AG09309 (cell line): ENCODE measurements at regions not wholly inside any gene's neighbourhood (a gene's known extent, or its start where the extent isn't known, plus 50 kb on each side); places are given as distances from the start of the nearest gene placed in this dataset.

Experiments
- DNase-seq: peaks from one replicate; pipeline ENCODE4 v3.0.0-alpha.2; 2010; ENCODE audit warnings: low read depth
- H3K4me3 ChIP-seq: 2 replicates; pipeline ENCODE4 v1.5.1; 2011; ENCODE audit warnings: mild to moderate bottlenecking, low read depth, low read length, moderate library complexity; ENCODE audit not compliant: control insufficient read depth
- TF ChIP-seq, protein P1 (sequence below): IDR thresholded peaks from 2 replicates; pipeline ENCODE4 v1.5.1; 2011; ENCODE audit warnings: mild to moderate bottlenecking, low read depth, low read length, inconsistent platforms; ENCODE audit not compliant: insufficient read depth, control insufficient read depth; ENCODE audit errors: missing control alignments

DNA sequence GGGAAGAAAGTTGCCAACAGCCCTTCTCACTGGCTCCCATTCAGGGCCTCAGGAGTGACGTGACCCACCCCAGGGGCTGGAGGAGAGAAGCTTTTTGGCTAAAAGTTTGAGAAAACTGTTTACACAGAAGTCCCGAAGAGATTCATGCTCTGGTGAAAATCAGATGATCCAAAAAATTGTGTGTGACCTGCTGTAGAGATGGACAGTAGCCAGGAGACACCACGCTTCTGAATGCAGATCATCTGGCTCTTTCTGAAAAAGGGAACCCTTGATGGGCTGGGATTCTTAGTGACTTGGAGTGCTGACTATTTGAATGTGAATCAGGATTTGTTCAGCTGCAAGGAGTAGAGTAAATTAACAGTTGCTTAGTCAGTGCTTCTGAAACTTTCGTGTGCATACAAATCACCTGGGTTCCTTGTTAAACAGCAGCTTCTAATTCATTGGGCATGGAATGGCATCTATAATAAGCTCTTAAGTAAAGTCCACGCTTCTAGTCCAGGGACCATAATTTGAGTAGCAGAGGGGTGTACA lies 265.1 kb downstream of the PREX1 start:
- TF ChIP-seq, protein P1, sequence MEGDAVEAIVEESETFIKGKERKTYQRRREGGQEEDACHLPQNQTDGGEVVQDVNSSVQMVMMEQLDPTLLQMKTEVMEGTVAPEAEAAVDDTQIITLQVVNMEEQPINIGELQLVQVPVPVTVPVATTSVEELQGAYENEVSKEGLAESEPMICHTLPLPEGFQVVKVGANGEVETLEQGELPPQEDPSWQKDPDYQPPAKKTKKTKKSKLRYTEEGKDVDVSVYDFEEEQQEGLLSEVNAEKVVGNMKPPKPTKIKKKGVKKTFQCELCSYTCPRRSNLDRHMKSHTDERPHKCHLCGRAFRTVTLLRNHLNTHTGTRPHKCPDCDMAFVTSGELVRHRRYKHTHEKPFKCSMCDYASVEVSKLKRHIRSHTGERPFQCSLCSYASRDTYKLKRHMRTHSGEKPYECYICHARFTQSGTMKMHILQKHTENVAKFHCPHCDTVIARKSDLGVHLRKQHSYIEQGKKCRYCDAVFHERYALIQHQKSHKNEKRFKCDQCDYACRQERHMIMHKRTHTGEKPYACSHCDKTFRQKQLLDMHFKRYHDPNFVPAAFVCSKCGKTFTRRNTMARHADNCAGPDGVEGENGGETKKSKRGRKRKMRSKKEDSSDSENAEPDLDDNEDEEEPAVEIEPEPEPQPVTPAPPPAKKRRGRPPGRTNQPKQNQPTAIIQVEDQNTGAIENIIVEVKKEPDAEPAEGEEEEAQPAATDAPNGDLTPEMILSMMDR: no peak
- H3K4me3 ChIP-seq: no peak overlapping the region
- no peak for DNase-seq

DNA sequence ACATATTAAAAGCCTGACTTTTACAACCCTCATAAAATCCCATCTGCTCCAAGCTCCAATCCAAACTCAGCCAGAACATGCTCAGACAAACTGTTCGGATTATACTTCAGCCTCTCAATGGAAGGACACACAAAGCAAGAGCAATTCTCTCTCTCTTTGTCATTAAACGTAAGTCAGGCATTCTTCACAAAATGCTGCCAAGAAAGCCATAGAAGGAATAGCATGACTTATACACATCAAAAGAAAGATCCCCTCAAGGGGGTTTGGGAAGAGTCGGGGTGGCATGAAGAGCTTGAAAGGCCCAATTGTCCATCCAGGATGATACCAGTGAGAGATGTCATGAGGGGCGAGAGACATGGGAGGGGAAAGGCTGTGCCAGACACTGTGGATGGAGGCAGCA lies 268.9 kb downstream of the PREX1 start:
- TF ChIP-seq, protein P1: no peak
- no peak for DNase-seq

DNA sequence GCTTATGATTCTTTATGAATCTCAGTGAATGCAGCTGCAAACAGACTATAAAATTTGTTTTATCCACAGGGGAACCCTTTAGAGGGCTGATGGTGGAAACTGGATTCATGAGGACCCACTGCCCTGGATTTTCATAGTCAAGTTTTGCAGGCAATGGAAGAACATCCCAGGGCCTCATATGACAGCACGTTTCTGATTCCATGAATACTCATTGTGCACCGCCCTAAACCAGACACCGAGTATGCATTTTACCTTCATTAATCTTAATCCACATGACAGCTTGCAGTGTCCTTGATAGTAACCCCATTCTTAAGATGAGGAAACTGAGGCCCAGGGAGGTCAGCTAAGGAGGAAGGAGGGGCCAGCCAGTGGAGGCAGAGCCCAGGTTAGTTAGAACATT lies 270.4 kb downstream of the PREX1 start:
- no peak for DNase-seq
- H3K4me3 ChIP-seq: no peak overlapping the region
- TF ChIP-seq, protein P1: no peak

More for the DNA sequence above, 268.9 kb downstream of the PREX1 start:
- H3K4me3 ChIP-seq: no peak overlapping the region

DNA sequence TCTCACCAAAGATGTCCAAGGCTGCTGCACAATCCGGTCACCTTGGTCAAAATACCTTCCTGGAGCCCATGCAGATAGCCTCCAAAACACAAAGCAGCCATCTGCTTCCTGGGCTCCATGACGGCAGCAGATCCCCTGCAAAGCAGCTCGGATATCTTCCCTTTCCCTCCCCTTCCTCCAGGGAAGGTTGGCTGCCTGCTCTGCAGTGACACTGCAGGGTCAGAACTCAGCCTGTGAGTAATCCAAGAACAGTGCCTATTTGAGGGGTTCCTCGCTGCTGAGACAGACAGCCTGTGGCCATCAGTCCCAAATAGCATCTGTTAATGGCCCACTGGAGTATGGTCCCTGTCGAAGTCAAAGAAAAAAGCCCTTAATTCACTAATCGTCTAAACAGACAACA lies 270.8 kb downstream of the PREX1 start:
- TF ChIP-seq, protein P1: no peak
- H3K4me3 ChIP-seq: no peak overlapping the region
- no peak for DNase-seq

DNA sequence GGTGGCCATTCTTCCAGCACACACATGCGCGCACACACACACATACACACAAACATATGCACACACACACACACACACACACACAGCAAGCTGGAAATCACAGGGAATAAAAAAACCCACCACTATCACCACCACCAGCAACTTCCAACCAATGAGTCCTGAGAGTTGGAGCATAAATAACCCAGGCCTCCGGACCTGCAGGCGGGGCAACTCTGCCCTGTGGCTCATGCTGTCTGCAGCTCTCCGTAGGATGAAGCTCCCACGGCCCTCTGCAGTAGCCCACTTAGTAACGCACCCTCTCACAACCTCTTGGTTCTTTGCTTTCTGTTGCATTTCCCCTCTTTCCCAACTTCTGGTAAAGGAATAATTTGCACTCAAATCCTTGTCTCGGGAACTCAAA lies 275.2 kb downstream of the PREX1 start:
- no peak overlapping the region for H3K4me3 ChIP-seq
- TF ChIP-seq, protein P1: no peak
- no peak for DNase-seq

DNA sequence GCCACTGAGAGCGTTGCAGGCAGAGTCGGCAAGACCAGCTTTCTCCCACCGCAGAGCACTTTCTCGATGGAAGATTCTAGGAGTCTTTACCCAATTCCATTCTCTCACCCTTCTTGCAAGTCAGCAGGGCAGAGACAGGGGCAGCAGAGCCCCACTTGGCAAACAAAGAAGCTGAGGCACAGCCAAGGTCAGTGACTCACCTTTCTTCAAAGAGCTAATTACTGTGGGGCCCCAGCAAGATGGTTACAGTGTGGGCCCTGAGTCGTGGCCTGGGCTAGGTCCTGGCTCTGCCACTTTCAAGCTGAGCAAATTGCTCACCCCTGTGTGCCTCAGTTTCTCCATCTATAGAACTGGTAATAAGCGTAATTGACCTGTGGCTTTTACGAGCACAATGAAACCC lies 277.0 kb downstream of the PREX1 start:
- H3K4me3 ChIP-seq: no peak overlapping the region
- DNase-seq: no peak
- TF ChIP-seq, protein P1: no peak

DNA sequence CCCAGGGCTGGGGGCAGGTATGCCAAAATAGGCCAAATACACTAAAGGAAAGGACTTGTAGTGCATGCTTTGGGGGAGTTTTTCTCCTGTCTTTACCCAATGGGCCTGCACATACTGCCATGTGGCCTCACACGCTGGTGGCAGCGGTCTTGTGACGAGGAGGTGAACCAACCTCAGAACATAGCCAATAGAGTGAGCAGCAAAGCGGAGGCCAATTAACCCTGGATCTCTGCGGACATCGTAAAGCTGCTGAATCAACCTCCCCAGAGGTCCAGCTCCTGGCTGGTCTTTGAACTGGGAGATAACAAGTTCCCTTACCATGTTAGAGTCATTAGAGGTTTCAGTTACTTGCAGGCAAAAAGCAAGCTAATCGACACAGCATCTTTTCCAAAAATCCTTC lies 280.1 kb downstream of the PREX1 start:
- TF ChIP-seq, protein P1: no peak
- DNase-seq: no peak
- H3K4me3 ChIP-seq: no peak overlapping the region
